Chondrocyte (in vitro differentiated cells): ENCODE measurements at regions not wholly inside any gene's neighbourhood (a gene's known extent, or its start where the extent isn't known, plus 50 kb on each side); places are given as distances from the start of the nearest gene placed in this dataset.
"Not testable (repeated sequence)": the region's sequence is repeated elsewhere in the genome, so short reads cannot be mapped to it uniquely, and the experiment has no call there.

Experiments used
- DNase-seq: peaks from one replicate; pipeline ENCODE4 v3.0.0; 2021; ENCODE audit warnings: mixed read lengths, low spot score
- H3K27ac Mint-ChIP-seq: one replicate; pipeline ENCODE4 v1.8.0; 2021; ENCODE audit warnings: mild to moderate bottlenecking, moderate library complexity, mixed read lengths; ENCODE audit not compliant: unreplicated experiment
- H3K27me3 Mint-ChIP-seq: 2 replicates; pipeline ENCODE4 v1.8.0; 2021; ENCODE audit warnings: low read depth, mixed read lengths
- H3K36me3 Mint-ChIP-seq: 2 replicates; pipeline ENCODE4 v1.8.0; 2021; ENCODE audit warnings: low read depth, mixed read lengths
- H3K4me1 Mint-ChIP-seq: 2 replicates; pipeline ENCODE4 v1.8.0; 2021; ENCODE audit warnings: low read depth, mild to moderate bottlenecking, mixed read lengths
- H3K4me3 Mint-ChIP-seq: one replicate; pipeline ENCODE4 v1.8.0; 2021; ENCODE audit warnings: mild to moderate bottlenecking, moderate library complexity, mixed read lengths; ENCODE audit not compliant: unreplicated experiment
- H3K9me3 Mint-ChIP-seq: 2 replicates; pipeline ENCODE4 v1.8.0; 2021; ENCODE audit warnings: low read depth, mixed read lengths

- not testable (repeated sequence) for H3K27ac Mint-ChIP-seq, H3K4me1 Mint-ChIP-seq, H3K27me3 Mint-ChIP-seq, H3K4me3 Mint-ChIP-seq, H3K36me3 Mint-ChIP-seq, DNase-seq, H3K9me3 Mint-ChIP-seq
Measured at GRCh38 chr14:19242529-19242928, 191.6 kb downstream of the POTEG start.

- DNase-seq = peak; percentile 20
- H3K4me1 Mint-ChIP-seq, H3K27ac Mint-ChIP-seq, H3K4me3 Mint-ChIP-seq, H3K36me3 Mint-ChIP-seq, H3K27me3 Mint-ChIP-seq, H3K9me3 Mint-ChIP-seq: not testable (repeated sequence)
Measured at GRCh38 chr14:19266908-19267307, 167.2 kb downstream of the POTEG start.

- H3K4me1 Mint-ChIP-seq, H3K4me3 Mint-ChIP-seq, H3K27ac Mint-ChIP-seq, H3K36me3 Mint-ChIP-seq, H3K9me3 Mint-ChIP-seq, H3K27me3 Mint-ChIP-seq: not testable (repeated sequence)
- DNase-seq = peak; percentile 94
Measured at GRCh38 chr14:19267636-19268035, 166.5 kb downstream of the POTEG start.

- not testable (repeated sequence) for H3K4me3 Mint-ChIP-seq, H3K9me3 Mint-ChIP-seq, H3K4me1 Mint-ChIP-seq, DNase-seq, H3K27me3 Mint-ChIP-seq, H3K36me3 Mint-ChIP-seq, H3K27ac Mint-ChIP-seq
Measured at GRCh38 chr14:19268047-19268627, 166.0 kb downstream of the POTEG start.

- H3K4me3 Mint-ChIP-seq, H3K27me3 Mint-ChIP-seq, DNase-seq, H3K9me3 Mint-ChIP-seq, H3K27ac Mint-ChIP-seq, H3K36me3 Mint-ChIP-seq, H3K4me1 Mint-ChIP-seq: not testable (repeated sequence)
Measured at GRCh38 chr14:19272235-19272634, 161.9 kb downstream of the POTEG start.

- not testable (repeated sequence) for H3K4me3 Mint-ChIP-seq, H3K27me3 Mint-ChIP-seq, H3K27ac Mint-ChIP-seq, DNase-seq, H3K36me3 Mint-ChIP-seq, H3K4me1 Mint-ChIP-seq, H3K9me3 Mint-ChIP-seq
Measured at GRCh38 chr14:19289669-19290068, 144.5 kb downstream of the POTEG start.

GRCh38 chr14:19300243-19300642 lies 133.9 kb downstream of the POTEG start:
- H3K36me3 Mint-ChIP-seq, H3K27ac Mint-ChIP-seq, H3K27me3 Mint-ChIP-seq, H3K4me1 Mint-ChIP-seq, H3K4me3 Mint-ChIP-seq, H3K9me3 Mint-ChIP-seq, DNase-seq: not testable (repeated sequence)

GRCh38 chr14:19300838-19301237 lies 133.3 kb downstream of the POTEG start:
- not testable (repeated sequence) for H3K27me3 Mint-ChIP-seq, H3K27ac Mint-ChIP-seq, H3K9me3 Mint-ChIP-seq, DNase-seq, H3K4me3 Mint-ChIP-seq, H3K36me3 Mint-ChIP-seq, H3K4me1 Mint-ChIP-seq

- not testable (repeated sequence) for H3K4me3 Mint-ChIP-seq, H3K27ac Mint-ChIP-seq, H3K4me1 Mint-ChIP-seq, DNase-seq, H3K36me3 Mint-ChIP-seq, H3K27me3 Mint-ChIP-seq, H3K9me3 Mint-ChIP-seq
Measured at GRCh38 chr14:19303844-19304243, 130.3 kb downstream of the POTEG start.

- H3K9me3 Mint-ChIP-seq, H3K27ac Mint-ChIP-seq, H3K27me3 Mint-ChIP-seq: not testable (repeated sequence)
Measured at GRCh38 chr14:19304442-19304841, 129.7 kb downstream of the POTEG start.

GRCh38 chr14:19304918-19305317 lies 129.2 kb downstream of the POTEG start:
- H3K27me3 Mint-ChIP-seq, H3K36me3 Mint-ChIP-seq, H3K9me3 Mint-ChIP-seq, DNase-seq, H3K4me1 Mint-ChIP-seq, H3K4me3 Mint-ChIP-seq, H3K27ac Mint-ChIP-seq: not testable (repeated sequence)

More at GRCh38 chr14:19304442-19304841, 129.7 kb downstream of the POTEG start:
- not testable (repeated sequence) for H3K36me3 Mint-ChIP-seq, H3K4me3 Mint-ChIP-seq, H3K4me1 Mint-ChIP-seq, DNase-seq

GRCh38 chr14:19305776-19306175 lies 128.4 kb downstream of the POTEG start:
- H3K4me1 Mint-ChIP-seq, H3K27ac Mint-ChIP-seq, DNase-seq, H3K27me3 Mint-ChIP-seq, H3K36me3 Mint-ChIP-seq, H3K4me3 Mint-ChIP-seq, H3K9me3 Mint-ChIP-seq: not testable (repeated sequence)

- not testable (repeated sequence) for H3K27ac Mint-ChIP-seq, H3K4me1 Mint-ChIP-seq, H3K36me3 Mint-ChIP-seq, H3K9me3 Mint-ChIP-seq, H3K27me3 Mint-ChIP-seq, DNase-seq, H3K4me3 Mint-ChIP-seq
Measured at GRCh38 chr14:19306405-19306804, 127.7 kb downstream of the POTEG start.

- H3K36me3 Mint-ChIP-seq, H3K4me1 Mint-ChIP-seq, H3K9me3 Mint-ChIP-seq, H3K27me3 Mint-ChIP-seq, DNase-seq, H3K4me3 Mint-ChIP-seq, H3K27ac Mint-ChIP-seq: not testable (repeated sequence)
Measured at GRCh38 chr14:19311023-19311422, 123.1 kb downstream of the POTEG start.
